H1 (cell line): ENCODE measurements at regions not wholly inside any gene's neighbourhood (a gene's known extent, or its start where the extent isn't known, plus 50 kb on each side); places are given as distances from the start of the nearest gene placed in this dataset.

Source experiments
- EZH2 ChIP-seq: fragments of 200-600 bp; sonication (generic); IDR thresholded peaks from 2 replicates; pipeline ENCODE4 v1.7.1; 2012; ENCODE audit warnings: low read depth, mild to moderate bottlenecking, moderate library complexity, low read length, inconsistent platforms; ENCODE audit not compliant: severe bottlenecking
- MAFK ChIP-seq: IDR thresholded peaks from 2 replicates; pipeline ENCODE4 v1.6.1; 2012; ENCODE audit warnings: low read depth, mild to moderate bottlenecking, improper control_type of control experiment, low read length
- RAD21 ChIP-seq, 2 experiments: IDR thresholded peaks in 1 of 2; conservative IDR thresholded peaks in 1 of 2; 2 replicates each; pipeline ENCODE4 v1.6.1; 2011; ENCODE audit warnings: low read depth in 2 of 2, low read length in 2 of 2, improper control_type of control experiment in 1 of 2, inconsistent platforms in 1 of 2, mild to moderate bottlenecking in 1 of 2, moderate library complexity in 1 of 2
- RFX5 ChIP-seq: IDR thresholded peaks from 2 replicates; pipeline ENCODE4 v1.6.1; 2011; ENCODE audit warnings: low read depth, low read length, improper control_type of control experiment, borderline replicate concordance
- TBP ChIP-seq: IDR thresholded peaks from 2 replicates; pipeline ENCODE4 v1.6.1; 2011; ENCODE audit warnings: low read depth, low read length, improper control_type of control experiment
- USF2 ChIP-seq: IDR thresholded peaks from 2 replicates; pipeline ENCODE4 v1.6.1; 2011; ENCODE audit warnings: low read length, improper control_type of control experiment

- TF ChIP-seq TBP (no peak), USF2 (no peak), RFX5 (no peak), RAD21 (IDR thresholded peaks at IDR 0.05 in 1 of 2, conservative IDR thresholded peaks at IDR 0.05 in 1 of 2; ENCODE audit: low read depth in 2 of 2, low read length in 2 of 2) (no peak), EZH2 (no peak), MAFK (no peak)
These were observed 538.0 kb downstream of the GRIN2A start (continued) for GRCh38 chr16:9644258-9644657.
